ENCODE measurements at regions not wholly inside any gene's neighbourhood (a gene's known extent, or its start where the extent isn't known, plus 50 kb on each side); places are given as distances from the start of the nearest gene placed in this dataset.

GRCh38 chr2:12212841-12213597 lies 466.6 kb downstream of the LPIN1 start:
- TF ChIP-seq CTCF (IDR thresholded peaks at IDR 0.05) (no peak), EP300 (IDR thresholded peaks at IDR 0.05) (no peak), POLR2A (IDR thresholded peaks at IDR 0.05) (no peak)

Data from tibial nerve (tissue), 4 donors.